ENCODE measurements at regions not wholly inside any gene's neighbourhood (a gene's known extent, or its start where the extent isn't known, plus 50 kb on each side); places are given as distances from the start of the nearest gene placed in this dataset.

DNA sequence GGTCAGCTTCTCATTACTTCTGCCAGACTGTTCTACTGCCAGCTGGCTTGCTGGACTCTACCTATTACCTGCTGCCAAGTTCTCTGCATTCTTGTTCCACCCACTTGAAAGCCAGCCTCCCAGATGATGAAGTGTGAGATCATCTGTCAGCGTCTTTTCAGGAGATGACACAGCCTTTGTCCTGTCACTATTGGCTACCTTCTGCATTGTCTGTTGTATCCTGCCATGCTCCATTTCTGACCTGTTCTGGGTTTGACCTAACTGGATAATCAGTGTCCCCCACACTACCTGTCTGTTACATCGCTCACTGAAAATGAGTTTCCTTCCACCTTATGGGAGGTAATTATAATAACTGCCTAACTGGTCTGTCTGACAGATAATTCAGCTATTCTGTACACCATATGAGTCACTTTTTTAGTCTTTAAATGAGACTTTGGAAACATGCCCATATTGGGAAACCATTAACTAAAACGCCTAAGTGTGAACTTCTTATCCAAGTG is 520.6 kb downstream of the METTL4 start:
- CTCF ChIA-PET: no interaction called here
- H3K4me3 ChIP-seq (ENCODE audit: low read depth, low read length): no peak overlapping the region
- Mint-ChIP-seq H3K27ac (ENCODE audit: unreplicated experiment) (no peak overlapping the region), H3K36me3 (ENCODE audit: insufficient read depth, unreplicated experiment) (no peaks in the 10 kb centered on the region), H3K9me3 (ENCODE audit: unreplicated experiment) (no peaks in the 10 kb centered on the region), H3K4me1 (ENCODE audit: low read depth, unreplicated experiment) (no peaks in the 10 kb centered on the region), H3K4me3 (ENCODE audit: unreplicated experiment) (no peak overlapping the region), H3K27me3 (ENCODE audit: insufficient read depth, unreplicated experiment) (no peaks in the 10 kb centered on the region)
- H3K36me3 ChIP-seq (ENCODE audit: control insufficient read depth, insufficient read depth, low read length): no peaks in the 10 kb centered on the region
- H3K27me3 ChIP-seq (replicated peaks; ENCODE audit: control insufficient read depth, insufficient read depth, low read length): no peaks in the 10 kb centered on the region; the same call in 1 of the 2 replicates
- H3K9me3 ChIP-seq: no peaks in the 10 kb centered on the region
- BruUV-seq (replicated peaks): no TSS peak
- intact Hi-C loops (cut with micrococcal nuclease; ENCODE audit: unreplicated experiment): no loop called here
- no peak for DNase-seq
- TF ChIP-seq, protein P1, sequence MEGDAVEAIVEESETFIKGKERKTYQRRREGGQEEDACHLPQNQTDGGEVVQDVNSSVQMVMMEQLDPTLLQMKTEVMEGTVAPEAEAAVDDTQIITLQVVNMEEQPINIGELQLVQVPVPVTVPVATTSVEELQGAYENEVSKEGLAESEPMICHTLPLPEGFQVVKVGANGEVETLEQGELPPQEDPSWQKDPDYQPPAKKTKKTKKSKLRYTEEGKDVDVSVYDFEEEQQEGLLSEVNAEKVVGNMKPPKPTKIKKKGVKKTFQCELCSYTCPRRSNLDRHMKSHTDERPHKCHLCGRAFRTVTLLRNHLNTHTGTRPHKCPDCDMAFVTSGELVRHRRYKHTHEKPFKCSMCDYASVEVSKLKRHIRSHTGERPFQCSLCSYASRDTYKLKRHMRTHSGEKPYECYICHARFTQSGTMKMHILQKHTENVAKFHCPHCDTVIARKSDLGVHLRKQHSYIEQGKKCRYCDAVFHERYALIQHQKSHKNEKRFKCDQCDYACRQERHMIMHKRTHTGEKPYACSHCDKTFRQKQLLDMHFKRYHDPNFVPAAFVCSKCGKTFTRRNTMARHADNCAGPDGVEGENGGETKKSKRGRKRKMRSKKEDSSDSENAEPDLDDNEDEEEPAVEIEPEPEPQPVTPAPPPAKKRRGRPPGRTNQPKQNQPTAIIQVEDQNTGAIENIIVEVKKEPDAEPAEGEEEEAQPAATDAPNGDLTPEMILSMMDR (IDR thresholded peaks at IDR 0.05; ENCODE audit: insufficient read depth in 1 of 2, low read depth in 1 of 2, low read length in 1 of 2, severe bottlenecking in 1 of 2, unreplicated experiment in 1 of 2): no peak
- POLR2A ChIA-PET: no interaction called here
- no peaks in the 10 kb centered on the region for H3K4me1 ChIP-seq

DNA sequence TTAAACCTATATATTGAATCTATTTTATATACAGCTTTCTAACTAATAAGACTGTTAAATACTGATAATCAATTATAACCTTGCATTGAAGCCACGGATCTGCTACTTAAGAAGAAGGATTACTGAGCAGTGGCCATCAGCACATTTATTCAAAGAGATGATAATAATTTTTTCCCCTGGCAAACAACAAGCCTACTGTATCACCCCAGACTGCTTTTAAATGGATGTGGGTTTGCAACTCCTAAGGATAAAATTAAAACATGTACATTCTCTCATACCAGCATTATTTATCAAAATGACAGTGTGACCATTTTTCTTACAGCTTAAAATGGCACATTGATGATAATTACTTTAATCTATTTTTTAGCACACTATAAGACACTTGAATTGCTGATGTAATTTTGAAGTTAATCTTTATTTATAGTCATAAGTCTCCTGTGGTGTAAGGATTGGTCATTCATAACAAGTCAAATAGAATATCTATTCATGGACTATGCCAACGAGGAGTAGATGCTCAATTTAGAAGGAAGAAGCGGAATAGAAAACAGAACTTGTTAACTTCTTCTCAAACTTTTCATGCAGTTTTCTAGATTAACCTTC is 517.7 kb downstream of the METTL4 start:
- Mint-ChIP-seq H3K27me3 (ENCODE audit: insufficient read depth, unreplicated experiment) (no peaks in the 10 kb centered on the region), H3K4me3 (ENCODE audit: unreplicated experiment) (no peak overlapping the region), H3K4me1 (ENCODE audit: low read depth, unreplicated experiment) (peaks cover 10% of the 10 kb centered on the region), H3K9me3 (ENCODE audit: unreplicated experiment) (no peaks in the 10 kb centered on the region), H3K27ac (ENCODE audit: unreplicated experiment) (no peak overlapping the region), H3K36me3 (ENCODE audit: insufficient read depth, unreplicated experiment) (no peaks in the 10 kb centered on the region)
- ChIA-PET CTCF (no interaction called here), POLR2A (no interaction called here)
- BruUV-seq (replicated peaks): no TSS peak
- intact Hi-C loops (cut with micrococcal nuclease; ENCODE audit: unreplicated experiment): no loop called here
- TF ChIP-seq, protein P1 (IDR thresholded peaks at IDR 0.05; ENCODE audit: insufficient read depth in 1 of 2, low read depth in 1 of 2, low read length in 1 of 2, severe bottlenecking in 1 of 2, unreplicated experiment in 1 of 2): no peak
- DNase-seq: no peak
- Histone ChIP-seq H3K27me3 (replicated peaks; ENCODE audit: control insufficient read depth, insufficient read depth, low read length) (no peaks in the 10 kb centered on the region), H3K4me3 (ENCODE audit: low read depth, low read length) (no peak overlapping the region), H3K4me1 (no peaks in the 10 kb centered on the region), H3K9me3 (no peaks in the 10 kb centered on the region), H3K36me3 (ENCODE audit: control insufficient read depth, insufficient read depth, low read length) (no peaks in the 10 kb centered on the region)

DNA sequence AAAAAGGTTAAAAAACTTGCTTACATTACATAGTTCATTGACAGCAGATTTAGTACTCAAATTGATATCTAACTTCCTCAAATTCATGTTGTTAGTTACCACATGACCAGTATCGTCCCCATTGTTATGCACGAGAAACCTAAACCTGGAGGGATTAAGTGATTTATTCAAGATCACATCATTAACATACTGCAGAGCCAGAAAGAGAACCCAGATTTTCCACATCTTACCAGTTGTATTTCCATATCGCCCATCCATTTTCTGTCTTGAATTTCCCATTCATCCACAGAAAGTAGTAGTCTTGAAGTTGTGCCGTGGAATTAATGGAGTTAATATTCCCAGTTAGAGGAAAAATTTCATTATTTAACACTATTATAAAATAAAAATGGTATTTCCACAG is 512.0 kb downstream of the METTL4 start:
- Histone ChIP-seq H3K36me3 (ENCODE audit: control insufficient read depth, insufficient read depth, low read length) (no peaks in the 10 kb centered on the region), H3K27me3 (replicated peaks; ENCODE audit: control insufficient read depth, insufficient read depth, low read length) (no peaks in the 10 kb centered on the region), H3K9me3 (0 out of 2 replicates have a peak, but pooled peaks cover 1% of the 10 kb centered on the region), H3K4me3 (ENCODE audit: low read depth, low read length) (no peak overlapping the region), H3K4me1 (no peaks in the 10 kb centered on the region)
- no peak for DNase-seq
- Mint-ChIP-seq H3K4me3 (ENCODE audit: unreplicated experiment) (no peak overlapping the region), H3K36me3 (ENCODE audit: insufficient read depth, unreplicated experiment) (no peaks in the 10 kb centered on the region), H3K27me3 (ENCODE audit: insufficient read depth, unreplicated experiment) (no peaks in the 10 kb centered on the region), H3K4me1 (ENCODE audit: low read depth, unreplicated experiment) (peaks cover 10% of the 10 kb centered on the region), H3K9me3 (ENCODE audit: unreplicated experiment) (peaks cover 12% of the 10 kb centered on the region), H3K27ac (ENCODE audit: unreplicated experiment) (no peak overlapping the region)
- ChIA-PET POLR2A (no interaction called here), CTCF (no interaction called here)
- BruUV-seq (replicated peaks): no TSS peak
- intact Hi-C loops (cut with micrococcal nuclease; ENCODE audit: unreplicated experiment): no loop called here
- TF ChIP-seq, protein P1 (IDR thresholded peaks at IDR 0.05; ENCODE audit: insufficient read depth in 1 of 2, low read depth in 1 of 2, low read length in 1 of 2, severe bottlenecking in 1 of 2, unreplicated experiment in 1 of 2): no peak

Measured in Caco-2 (cell line).